WTC11 (cell line): ENCODE measurements at regions not wholly inside any gene's neighbourhood (a gene's known extent, or its start where the extent isn't known, plus 50 kb on each side); places are given as distances from the start of the nearest gene placed in this dataset.

Experiments
- ATAC-seq: fragments of 200-7000 bp; cut with Tn5 transposase; 2 replicates; pipeline ENCODE4 v1.10.0; 2021; ENCODE audit warnings: mild to moderate bottlenecking, moderate library complexity
- CTCF ChIA-PET: fragments of 300-600 bp; sonication (Branson Sonifier 250); formaldehyde crosslinking; loops from one replicate; lab custom pipeline; 2021; ENCODE audit warnings: antibody characterized with exemption; lab: Charles Lee
- POLR2A ChIA-PET: fragments of 350-600 bp; sonication (Branson Sonifier 250); formaldehyde crosslinking; loops from one replicate; lab custom pipeline; 2021; ENCODE audit warnings: antibody characterized with exemption; lab: Charles Lee
- DNase-seq: peaks from one replicate; pipeline ENCODE4 v3.0.0; 2021; ENCODE audit warnings: low spot score
- H3K27ac Mint-ChIP-seq: 2 replicates; pipeline ENCODE4 v1.8.0; 2021; ENCODE audit warnings: mixed read lengths
- H3K27me3 Mint-ChIP-seq: 2 replicates; pipeline ENCODE4 v1.8.0; 2021; ENCODE audit warnings: low read depth, mild to moderate bottlenecking, moderate library complexity, mixed read lengths
- H3K36me3 Mint-ChIP-seq: 2 replicates; pipeline ENCODE4 v1.8.0; 2021; ENCODE audit warnings: mixed read lengths
- H3K4me1 Mint-ChIP-seq: 2 replicates; pipeline ENCODE4 v1.8.0; 2022; ENCODE audit warnings: mixed read lengths
- H3K4me3 Mint-ChIP-seq: 2 replicates; pipeline ENCODE4 v1.8.0; 2021; ENCODE audit warnings: mild to moderate bottlenecking, moderate library complexity, mixed read lengths
- H3K9me3 Mint-ChIP-seq: 2 replicates; pipeline ENCODE4 v1.8.0; 2021; ENCODE audit warnings: mixed read lengths
- ATF1 ChIP-seq: sonication (generic); formaldehyde crosslinking; IDR thresholded peaks from 2 replicates; pipeline ENCODE4 v1.8.1; 2023; ENCODE audit warnings: mild to moderate bottlenecking, moderate library complexity, missing genetic modification reagents
- CREB1 ChIP-seq: sonication (generic); formaldehyde crosslinking; IDR thresholded peaks from 2 replicates; pipeline ENCODE4 v1.8.0; 2023; ENCODE audit warnings: mild to moderate bottlenecking, missing genetic modification reagents
- EMX1 ChIP-seq: fragments of 250-450 bp; sonication (Bioruptor Pico); IDR thresholded peaks from 2 replicates; pipeline ENCODE4 v1.8.0; 2021; ENCODE audit warnings: mild to moderate bottlenecking
- FOXK1 ChIP-seq: sonication (generic); formaldehyde crosslinking; IDR thresholded peaks from 2 replicates; pipeline ENCODE4 v1.8.0; 2022; ENCODE audit warnings: mild to moderate bottlenecking, moderate library complexity, missing genetic modification reagents
- GRHL2 ChIP-seq: fragments of 250-450 bp; sonication (Bioruptor Pico); IDR thresholded peaks from 2 replicates; pipeline ENCODE4 v1.8.0; 2022; ENCODE audit warnings: mild to moderate bottlenecking, moderate library complexity; ENCODE audit not compliant: insufficient replicate concordance, severe bottlenecking
- HMGA2 ChIP-seq: fragments of 250-450 bp; sonication (Bioruptor Pico); IDR thresholded peaks from 2 replicates; pipeline ENCODE4 v1.4.0; 2021; ENCODE audit warnings: mild to moderate bottlenecking, moderate library complexity
- JAZF1 ChIP-seq: fragments of 250-450 bp; sonication (Bioruptor Pico); IDR thresholded peaks from 2 replicates; pipeline ENCODE4 v1.9.0; 2021; ENCODE audit warnings: moderate library complexity, mild to moderate bottlenecking, inconsistent platforms
- JUN ChIP-seq: sonication (generic); formaldehyde crosslinking; IDR thresholded peaks from 2 replicates; pipeline ENCODE4 v1.8.0; 2023; ENCODE audit warnings: mild to moderate bottlenecking, missing genetic modification reagents
- KAT7 ChIP-seq: sonication (generic); formaldehyde crosslinking; IDR thresholded peaks from 2 replicates; pipeline ENCODE4 v1.8.1; 2023; ENCODE audit warnings: missing genetic modification reagents, mild to moderate bottlenecking, borderline replicate concordance
- MYBL2 ChIP-seq: sonication (generic); formaldehyde crosslinking; IDR thresholded peaks from 2 replicates; pipeline ENCODE4 v1.8.1; 2023; ENCODE audit warnings: mild to moderate bottlenecking, moderate library complexity, missing genetic modification reagents
- NFYB ChIP-seq: sonication (generic); formaldehyde crosslinking; conservative IDR thresholded peaks from 2 replicates; pipeline ENCODE4 v1.8.0; 2022; ENCODE audit warnings: low read depth, missing genetic modification reagents
- NR3C1 ChIP-seq: sonication (generic); formaldehyde crosslinking; conservative IDR thresholded peaks from 2 replicates; pipeline ENCODE4 v1.8.1; 2023; ENCODE audit warnings: low read depth, mild to moderate bottlenecking, missing genetic modification reagents
- PREB ChIP-seq: sonication (generic); formaldehyde crosslinking; IDR thresholded peaks from 2 replicates; pipeline ENCODE4 v1.8.1; 2022; ENCODE audit warnings: mild to moderate bottlenecking, missing genetic modification reagents, moderate library complexity, borderline replicate concordance
- SMAD3 ChIP-seq: sonication (generic); formaldehyde crosslinking; IDR thresholded peaks from 2 replicates; pipeline ENCODE4 v1.8.0; 2022; ENCODE audit warnings: missing genetic modification reagents, mild to moderate bottlenecking, borderline replicate concordance
- ZNF396 ChIP-seq: fragments of 250-450 bp; sonication (Bioruptor Pico); IDR thresholded peaks from 2 replicates; pipeline ENCODE4 v1.8.0; 2021; ENCODE audit warnings: mild to moderate bottlenecking, moderate library complexity, borderline replicate concordance
- ZNF532 ChIP-seq: fragments of 250-450 bp; sonication (Bioruptor Pico); IDR thresholded peaks from 2 replicates; pipeline ENCODE4 v1.9.0; 2021; ENCODE audit warnings: mild to moderate bottlenecking, borderline replicate concordance
- TF ChIP-seq, protein P1 (sequence below): fragments of 250-450 bp; sonication (Bioruptor Pico); IDR thresholded peaks from 2 replicates; pipeline ENCODE4 v1.9.0; 2021; ENCODE audit warnings: mild to moderate bottlenecking

GRCh38 chr12:77493302-77494168, 337.2 kb upstream of the NAV3 start (continued):
- TF ChIP-seq, protein P1, sequence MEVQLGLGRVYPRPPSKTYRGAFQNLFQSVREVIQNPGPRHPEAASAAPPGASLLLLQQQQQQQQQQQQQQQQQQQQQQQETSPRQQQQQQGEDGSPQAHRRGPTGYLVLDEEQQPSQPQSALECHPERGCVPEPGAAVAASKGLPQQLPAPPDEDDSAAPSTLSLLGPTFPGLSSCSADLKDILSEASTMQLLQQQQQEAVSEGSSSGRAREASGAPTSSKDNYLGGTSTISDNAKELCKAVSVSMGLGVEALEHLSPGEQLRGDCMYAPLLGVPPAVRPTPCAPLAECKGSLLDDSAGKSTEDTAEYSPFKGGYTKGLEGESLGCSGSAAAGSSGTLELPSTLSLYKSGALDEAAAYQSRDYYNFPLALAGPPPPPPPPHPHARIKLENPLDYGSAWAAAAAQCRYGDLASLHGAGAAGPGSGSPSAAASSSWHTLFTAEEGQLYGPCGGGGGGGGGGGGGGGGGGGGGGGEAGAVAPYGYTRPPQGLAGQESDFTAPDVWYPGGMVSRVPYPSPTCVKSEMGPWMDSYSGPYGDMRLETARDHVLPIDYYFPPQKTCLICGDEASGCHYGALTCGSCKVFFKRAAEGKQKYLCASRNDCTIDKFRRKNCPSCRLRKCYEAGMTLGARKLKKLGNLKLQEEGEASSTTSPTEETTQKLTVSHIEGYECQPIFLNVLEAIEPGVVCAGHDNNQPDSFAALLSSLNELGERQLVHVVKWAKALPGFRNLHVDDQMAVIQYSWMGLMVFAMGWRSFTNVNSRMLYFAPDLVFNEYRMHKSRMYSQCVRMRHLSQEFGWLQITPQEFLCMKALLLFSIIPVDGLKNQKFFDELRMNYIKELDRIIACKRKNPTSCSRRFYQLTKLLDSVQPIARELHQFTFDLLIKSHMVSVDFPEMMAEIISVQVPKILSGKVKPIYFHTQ (CRISPR knock-in tag): no peak
- no peak for TF ChIP-seq JAZF1
- TF ChIP-seq EMX1: no peak
- no peak for TF ChIP-seq GRHL2 (CRISPR knock-in tag)
- TF ChIP-seq NR3C1 (CRISPR knock-in tag): no peak
- TF ChIP-seq NFYB (CRISPR knock-in tag): no peak
- no peak for TF ChIP-seq ZNF532 (CRISPR knock-in tag)

GRCh38 chr12:77492536-77492935, 338.2 kb upstream of the NAV3 start:
- CTCF ChIA-PET: no interaction called here
- TF ChIP-seq NFYB (CRISPR knock-in tag) (no peak), ZNF396 (CRISPR knock-in tag) (no peak), JAZF1 (no peak), SMAD3 (CRISPR knock-in tag) (no peak), JUN (no peak), FOXK1 (CRISPR knock-in tag) (no peak), CREB1 (no peak), ATF1 (CRISPR knock-in tag) (no peak), PREB (no peak), MYBL2 (CRISPR knock-in tag) (no peak), KAT7 (CRISPR knock-in tag) (no peak), HMGA2 (no peak)
- DNase-seq: no peak
- H3K27me3 Mint-ChIP-seq: no peaks in the 10 kb centered on the region
- peaks cover 21% of the 10 kb centered on the region for H3K9me3 Mint-ChIP-seq
- POLR2A ChIA-PET: no interaction called here
- H3K36me3 Mint-ChIP-seq: peaks cover 15% of the 10 kb centered on the region
- peaks cover 21% of the 10 kb centered on the region for H3K4me1 Mint-ChIP-seq
- no peak overlapping the region for H3K4me3 Mint-ChIP-seq
- ATAC-seq: no peak
- H3K27ac Mint-ChIP-seq: no peak overlapping the region
